IMR-90 (cell line): ENCODE measurements at regions not wholly inside any gene's neighbourhood (a gene's known extent, or its start where the extent isn't known, plus 50 kb on each side); places are given as distances from the start of the nearest gene placed in this dataset.

Source experiments
- ATAC-seq: fragments of 200-7000 bp; cut with Tn5 transposase; 2 replicates; pipeline ENCODE4 v1.9.1; 2020; ENCODE audit warnings: low read depth, mild to moderate bottlenecking, moderate library complexity
- BruUV-seq: library from RNA; stranded (reverse); fragments of 400-500 nt; replicated peaks from 2 replicates; lab custom pipeline; 2021; lab: Mats Ljungman, UMichigan
- CTCF ChIA-PET: fragments of 300-600 bp; formaldehyde crosslinking; extraction: SDS; loops from one replicate; lab custom pipeline; 2021; ENCODE audit warnings: antibody characterized with exemption; lab: Yijun Ruan, JAX
- POLR2A ChIA-PET: fragments of 300-600 bp; sonication (Branson Sonifier 250); formaldehyde crosslinking; loops from one replicate; lab custom pipeline; 2022; ENCODE audit warnings: antibody characterized with exemption; ENCODE audit not compliant: unreplicated experiment; lab: Charles Lee
- DNase-seq: peaks from one replicate; pipeline ENCODE4 v3.0.0; 2013
- H2AFZ ChIP-seq: replicated peaks from 2 replicates; pipeline ENCODE3; 2013; ENCODE audit warnings: low read length, mild to moderate bottlenecking; ENCODE audit not compliant: poor library complexity
- H2AK5ac ChIP-seq: 2 replicates; pipeline ENCODE4 v1.6.1; 2013; ENCODE audit warnings: low read depth, low read length, inconsistent platforms
- H2AK9ac ChIP-seq: replicated peaks from 2 replicates; pipeline ENCODE3; 2013; ENCODE audit warnings: mild to moderate bottlenecking, low read depth, low read length, moderate library complexity; ENCODE audit not compliant: poor library complexity
- H2BK120ac ChIP-seq: 2 replicates; pipeline ENCODE4 v1.6.1; 2013; ENCODE audit warnings: low read depth, low read length, inconsistent platforms
- H2BK15ac ChIP-seq: 3 replicates; pipeline ENCODE4 v1.6.1; 2013; ENCODE audit warnings: low read depth, low read length, inconsistent platforms
- H2BK20ac ChIP-seq: 2 replicates; pipeline ENCODE4 v1.6.1; 2013; ENCODE audit warnings: low read depth, mild to moderate bottlenecking, inconsistent platforms, low read length, moderate library complexity
- H2BK5ac ChIP-seq: 2 replicates; pipeline ENCODE4 v1.6.1; 2013; ENCODE audit warnings: mild to moderate bottlenecking, low read depth, low read length, inconsistent platforms; ENCODE audit not compliant: poor library complexity, severe bottlenecking
- H3K14ac ChIP-seq: replicated peaks from 2 replicates; pipeline ENCODE4 v1.6.1; 2013; ENCODE audit warnings: low read depth, low read length, inconsistent platforms
- H3K18ac ChIP-seq: 2 replicates; pipeline ENCODE4 v1.6.1; 2013; ENCODE audit warnings: low read depth, low read length, control low read depth
- H3K23ac ChIP-seq: 2 replicates; pipeline ENCODE4 v1.6.1; 2013; ENCODE audit warnings: low read depth, low read length, inconsistent platforms
- H3K27ac ChIP-seq: 2 replicates; pipeline ENCODE4 v1.5.1; 2013; ENCODE audit warnings: mild to moderate bottlenecking, control low read depth, low read length; ENCODE audit not compliant: insufficient read depth
- H3K27me3 ChIP-seq: 2 replicates; pipeline ENCODE4 v1.6.1; 2013; ENCODE audit warnings: low read length; ENCODE audit not compliant: control insufficient read depth, insufficient read depth
- H3K36me3 ChIP-seq: 2 replicates; pipeline ENCODE4 v1.6.1; 2013; ENCODE audit warnings: low read length, mixed read lengths; ENCODE audit not compliant: control insufficient read depth, insufficient read depth
- H3K4ac ChIP-seq: 2 replicates; pipeline ENCODE4 v1.6.1; 2013; ENCODE audit warnings: low read depth, low read length, inconsistent platforms
- H3K4me1 ChIP-seq: 2 replicates; pipeline ENCODE4 v1.6.1; 2013; ENCODE audit warnings: low read length, mixed read lengths; ENCODE audit not compliant: control insufficient read depth, insufficient read depth
- H3K4me2 ChIP-seq: 2 replicates; pipeline ENCODE4 v1.6.1; 2013; ENCODE audit warnings: low read depth, mild to moderate bottlenecking, control low read depth, low read length, moderate library complexity
- H3K4me3 ChIP-seq: 2 replicates; pipeline ENCODE4 v1.5.1; 2013; ENCODE audit warnings: low read depth, mild to moderate bottlenecking, control low read depth, low read length, moderate library complexity; ENCODE audit not compliant: insufficient read depth
- H3K56ac ChIP-seq: 2 replicates; pipeline ENCODE4 v1.6.1; 2013; ENCODE audit warnings: low read length, inconsistent platforms; ENCODE audit not compliant: insufficient read depth; ENCODE audit errors: extremely low read depth
- H3K79me1 ChIP-seq, 2 experiments: 2 replicates each; pipeline ENCODE4 v1.6.1; 2013; ENCODE audit warnings: low read length in 2 of 2, inconsistent platforms in 1 of 2, low read depth in 1 of 2
- H3K9ac ChIP-seq: 2 replicates; pipeline ENCODE4 v1.6.1; 2013; ENCODE audit warnings: low read depth, low read length, control low read depth
- H3K9me1 ChIP-seq: 2 replicates; pipeline ENCODE4 v1.6.1; 2013; ENCODE audit warnings: low read length, inconsistent platforms; ENCODE audit not compliant: insufficient read depth
- H3K9me3 ChIP-seq: 2 replicates; pipeline ENCODE4 v1.6.1; 2013; ENCODE audit warnings: low read length; ENCODE audit not compliant: control insufficient read depth, insufficient read depth
- H4K20me1 ChIP-seq: 2 replicates; pipeline ENCODE4 v1.6.1; 2013; ENCODE audit warnings: low read length, inconsistent platforms; ENCODE audit not compliant: insufficient read depth
- H4K5ac ChIP-seq: 2 replicates; pipeline ENCODE4 v1.6.1; 2013; ENCODE audit warnings: mild to moderate bottlenecking, low read depth, low read length, control low read depth
- H4K8ac ChIP-seq, 2 experiments: 2 replicates each; pipeline ENCODE4 v1.6.1; 2013; ENCODE audit warnings: low read depth in 2 of 2, low read length in 2 of 2, control low read depth in 1 of 2, inconsistent platforms in 1 of 2
- H4K91ac ChIP-seq: 2 replicates; pipeline ENCODE4 v1.6.1; 2013; ENCODE audit warnings: low read depth, low read length, inconsistent platforms; ENCODE audit not compliant: insufficient read depth
- CEBPB ChIP-seq: IDR thresholded peaks from 2 replicates; pipeline ENCODE4 v1.6.1; 2012; ENCODE audit warnings: low read depth, low read length, improper control_type of control experiment
- MXI1 ChIP-seq: IDR thresholded peaks from 2 replicates; pipeline ENCODE4 v1.6.1; 2012; ENCODE audit warnings: low read depth, mild to moderate bottlenecking, low read length, moderate library complexity, borderline replicate concordance
- POLR2A ChIP-seq: IDR thresholded peaks from 2 replicates; pipeline ENCODE4 v1.6.1; 2012; ENCODE audit warnings: mild to moderate bottlenecking, low read depth, low read length
- WGBS, 2 experiments: methylation state at CpG; one replicate each; pipeline versions ENCODE4 v1.1.5 to v1.1.7; 2013; ENCODE audit warnings: missing lambda C conversion rate in 2 of 2; ENCODE audit not compliant: insufficient read length in 1 of 2; ENCODE audit errors: extremely low coverage in 2 of 2; 5-methylcytosine and 5-hydroxymethylcytosine counted together
- dilution Hi-C: fragments of 300-500 bp; cut with HindIII; formaldehyde crosslinking; loops from one replicate; pipeline ENCODE4 v1.14.3; 2018; ENCODE audit warnings: low sequenced_read_pairs; ENCODE audit not compliant: unreplicated experiment
- in situ Hi-C: fragments of 300-500 bp; cut with MboI; formaldehyde crosslinking; loops from 3 replicates; pipeline ENCODE4 v1.14.3; 2019; ENCODE audit warnings: low sequenced_read_pairs, inconsistent platforms, mixed read lengths
- intact Hi-C: fragments of 100-400 bp; cut with micrococcal nuclease; formaldehyde crosslinking; loops from 2 replicates; pipeline ENCODE4 v1.10.0; 2022
- TF ChIP-seq, protein P1 (sequence below): fragments of 150-350 bp; IDR thresholded peaks from 2 replicates; pipeline ENCODE4 v1.6.1; 2016; ENCODE audit warnings: low read depth, mild to moderate bottlenecking, low read length, moderate library complexity, borderline replicate concordance
- TF ChIP-seq, protein P2 (sequence below): fragments of 150-350 bp; IDR thresholded peaks from 2 replicates; pipeline ENCODE4 v1.6.1; 2017; ENCODE audit warnings: mild to moderate bottlenecking, antibody characterized with exemption, low read length, low read depth

DNA sequence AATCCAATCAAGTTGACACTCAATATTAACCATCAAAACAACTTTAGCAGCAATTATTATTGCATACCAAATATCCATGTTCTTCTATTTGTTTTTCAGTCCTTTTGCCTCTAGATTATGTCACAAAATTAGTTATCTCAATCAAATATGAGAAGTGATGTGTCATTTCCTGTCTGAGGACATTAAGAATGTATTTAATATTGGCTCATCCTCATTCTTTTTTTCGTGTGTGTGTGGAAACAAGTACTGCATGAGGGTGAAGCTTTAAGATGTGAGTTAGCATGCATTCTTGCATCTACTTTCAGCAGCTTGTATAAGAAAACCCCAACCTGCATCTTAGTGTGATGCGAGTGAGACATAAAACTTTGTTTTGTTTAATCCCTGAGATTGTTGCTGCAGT is 301.4 kb downstream of the GRIA2 start:
- CTCF ChIA-PET, result no interaction called here

More for the DNA sequence above, 301.4 kb downstream of the GRIA2 start:
- Histone ChIP-seq H2BK20ac (no peak overlapping the region), H3K23ac (no peak overlapping the region), H3K4me2 (no peak overlapping the region), H3K18ac (no peak overlapping the region), H3K4ac (no peak overlapping the region), H4K5ac (no peak overlapping the region), H3K4me1 (no peaks in the 10 kb centered on the region), H2BK15ac (no peak overlapping the region), H4K91ac (no peak overlapping the region), H2BK5ac (no peak overlapping the region), H2AFZ (no peak overlapping the region), H4K8ac (no peak overlapping the region), H3K56ac (no peak overlapping the region), H2AK9ac (no peak overlapping the region), H3K27me3 (no peaks in the 10 kb centered on the region), H3K9ac (no peak overlapping the region), H3K79me1 (no peaks in the 10 kb centered on the region), H3K27ac (no peak overlapping the region), H3K14ac (no peak overlapping the region), H2BK120ac (no peak overlapping the region), H4K20me1 (no peaks in the 10 kb centered on the region), H3K9me3 (peaks cover 4% of the 10 kb centered on the region; the same call in 1 of the 2 replicates), H3K36me3 (no peaks in the 10 kb centered on the region), H3K4me3 (no peak overlapping the region), H3K9me1 (no peaks in the 10 kb centered on the region), H2AK5ac (no peak overlapping the region)
- TF ChIP-seq, protein P1, sequence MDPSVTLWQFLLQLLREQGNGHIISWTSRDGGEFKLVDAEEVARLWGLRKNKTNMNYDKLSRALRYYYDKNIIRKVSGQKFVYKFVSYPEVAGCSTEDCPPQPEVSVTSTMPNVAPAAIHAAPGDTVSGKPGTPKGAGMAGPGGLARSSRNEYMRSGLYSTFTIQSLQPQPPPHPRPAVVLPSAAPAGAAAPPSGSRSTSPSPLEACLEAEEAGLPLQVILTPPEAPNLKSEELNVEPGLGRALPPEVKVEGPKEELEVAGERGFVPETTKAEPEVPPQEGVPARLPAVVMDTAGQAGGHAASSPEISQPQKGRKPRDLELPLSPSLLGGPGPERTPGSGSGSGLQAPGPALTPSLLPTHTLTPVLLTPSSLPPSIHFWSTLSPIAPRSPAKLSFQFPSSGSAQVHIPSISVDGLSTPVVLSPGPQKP, result no peak
- TF ChIP-seq MXI1, result no peak
- no peak for TF ChIP-seq CEBPB
- TF ChIP-seq POLR2A, result no peak
- TF ChIP-seq, protein P2, sequence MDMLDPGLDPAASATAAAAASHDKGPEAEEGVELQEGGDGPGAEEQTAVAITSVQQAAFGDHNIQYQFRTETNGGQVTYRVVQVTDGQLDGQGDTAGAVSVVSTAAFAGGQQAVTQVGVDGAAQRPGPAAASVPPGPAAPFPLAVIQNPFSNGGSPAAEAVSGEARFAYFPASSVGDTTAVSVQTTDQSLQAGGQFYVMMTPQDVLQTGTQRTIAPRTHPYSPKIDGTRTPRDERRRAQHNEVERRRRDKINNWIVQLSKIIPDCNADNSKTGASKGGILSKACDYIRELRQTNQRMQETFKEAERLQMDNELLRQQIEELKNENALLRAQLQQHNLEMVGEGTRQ, result no peak
- no CpG with 5 or more reads among the region's 2 CpGs for WGBS, 2 experiments
- POLR2A ChIA-PET, result no interaction called here
- ATAC-seq (no peak), DNase-seq (no peak)
- BruUV-seq, result no TSS peak
- intact Hi-C loops (no loop called here), in situ Hi-C loops (no loop called here), dilution Hi-C loops (no loop called here)
